OCI-LY3 (cell line): ENCODE measurements at regions not wholly inside any gene's neighbourhood (a gene's known extent, or its start where the extent isn't known, plus 50 kb on each side); places are given as distances from the start of the nearest gene placed in this dataset.

ENCODE experiments used
- EZH2phosphoT487 ChIP-seq: fragments of 200-600 bp; shearing (Covaris generic); IDR thresholded peaks from 2 replicates; pipeline ENCODE4 v1.6.1; 2018; ENCODE audit warnings: antibody characterized with exemption, mixed run types, low read depth
- TF ChIP-seq, protein P1 (sequence below): fragments of 200-600, 300-600 bp; sonication (generic); IDR thresholded peaks from 2 replicates; pipeline ENCODE4 v1.5.1; 2014; ENCODE audit warnings: antibody characterized with exemption, low read length, low read depth

DNA sequence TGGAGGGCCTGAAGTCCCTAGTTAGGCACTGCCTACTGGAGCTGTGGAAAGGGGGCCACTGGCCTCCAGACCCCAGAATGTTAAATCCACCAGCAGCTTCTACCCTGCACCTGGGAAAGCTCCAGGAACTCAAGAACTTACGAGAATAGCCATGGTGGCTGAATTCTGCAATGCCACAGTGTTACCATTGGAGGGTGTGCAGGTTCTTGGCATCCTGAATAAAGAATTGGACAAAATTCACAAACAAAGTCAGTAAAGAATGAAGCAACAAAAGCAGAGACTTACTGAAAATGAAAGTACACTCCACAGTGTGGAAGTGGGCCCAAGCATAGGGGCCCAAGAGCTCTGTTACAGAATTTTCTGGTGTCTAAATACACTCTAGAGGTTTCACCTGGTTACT is 107.0 kb downstream of the PRDM9 start:
- TF ChIP-seq, protein P1, sequence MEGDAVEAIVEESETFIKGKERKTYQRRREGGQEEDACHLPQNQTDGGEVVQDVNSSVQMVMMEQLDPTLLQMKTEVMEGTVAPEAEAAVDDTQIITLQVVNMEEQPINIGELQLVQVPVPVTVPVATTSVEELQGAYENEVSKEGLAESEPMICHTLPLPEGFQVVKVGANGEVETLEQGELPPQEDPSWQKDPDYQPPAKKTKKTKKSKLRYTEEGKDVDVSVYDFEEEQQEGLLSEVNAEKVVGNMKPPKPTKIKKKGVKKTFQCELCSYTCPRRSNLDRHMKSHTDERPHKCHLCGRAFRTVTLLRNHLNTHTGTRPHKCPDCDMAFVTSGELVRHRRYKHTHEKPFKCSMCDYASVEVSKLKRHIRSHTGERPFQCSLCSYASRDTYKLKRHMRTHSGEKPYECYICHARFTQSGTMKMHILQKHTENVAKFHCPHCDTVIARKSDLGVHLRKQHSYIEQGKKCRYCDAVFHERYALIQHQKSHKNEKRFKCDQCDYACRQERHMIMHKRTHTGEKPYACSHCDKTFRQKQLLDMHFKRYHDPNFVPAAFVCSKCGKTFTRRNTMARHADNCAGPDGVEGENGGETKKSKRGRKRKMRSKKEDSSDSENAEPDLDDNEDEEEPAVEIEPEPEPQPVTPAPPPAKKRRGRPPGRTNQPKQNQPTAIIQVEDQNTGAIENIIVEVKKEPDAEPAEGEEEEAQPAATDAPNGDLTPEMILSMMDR = no peak
- TF ChIP-seq EZH2phosphoT487 = no peak
